Nephron (organoid): ENCODE measurements at regions not wholly inside any gene's neighbourhood (a gene's known extent, or its start where the extent isn't known, plus 50 kb on each side); places are given as distances from the start of the nearest gene placed in this dataset.

Source experiments
- H3K27ac Mint-ChIP-seq, 3 experiments: 2 replicates each; pipeline ENCODE4 v1.8.0; 2020; ENCODE audit warnings: mixed read lengths in 3 of 3, mild to moderate bottlenecking in 2 of 3, moderate library complexity in 1 of 3
- H3K27me3 Mint-ChIP-seq: 2 replicates; pipeline ENCODE4 v1.8.0; 2021; ENCODE audit warnings: low read depth, mild to moderate bottlenecking, moderate library complexity, mixed read lengths
- H3K36me3 Mint-ChIP-seq: 2 replicates; pipeline ENCODE4 v1.8.0; 2020; ENCODE audit warnings: low read depth, mixed read lengths
- H3K4me1 Mint-ChIP-seq: 2 replicates; pipeline ENCODE4 v1.8.0; 2020; ENCODE audit warnings: mixed read lengths
- H3K4me3 Mint-ChIP-seq, 3 experiments: 2 replicates each; pipeline ENCODE4 v1.8.0; 2020; ENCODE audit warnings: mild to moderate bottlenecking in 3 of 3, mixed read lengths in 3 of 3, moderate library complexity in 2 of 3
- H3K9me3 Mint-ChIP-seq: 2 replicates; pipeline ENCODE4 v1.8.0; 2020; ENCODE audit warnings: mixed read lengths
- TF ChIP-seq, protein P1 (sequence below), 3 experiments: fragments of 200-600 bp; sonication (generic); IDR thresholded peaks; one replicate each; pipeline ENCODE4 v1.5.0; 2021; ENCODE audit warnings: antibody characterized with exemption in 3 of 3; ENCODE audit not compliant: unreplicated experiment in 3 of 3

DNA sequence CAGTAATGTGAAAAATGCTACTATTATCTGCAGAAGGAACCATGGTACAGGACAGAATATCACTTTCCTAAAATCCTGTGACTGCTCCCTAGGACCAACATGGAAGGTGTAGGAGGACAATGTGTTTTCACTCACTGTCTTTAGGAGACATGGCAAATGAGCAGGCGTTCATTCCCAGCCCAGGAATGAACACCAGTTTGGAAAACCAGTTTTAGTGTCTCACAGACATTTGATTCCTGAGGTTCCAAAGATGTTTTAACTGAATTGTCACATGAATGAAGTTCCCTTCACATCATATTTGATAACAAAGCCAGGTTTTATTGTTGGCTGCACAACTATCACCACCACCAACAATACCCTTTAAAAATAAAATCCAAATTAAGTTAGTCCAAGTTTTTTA is 178.2 kb downstream of the ENC1 start:
- Mint-ChIP-seq H3K27me3 (no peaks in the 10 kb centered on the region), H3K27ac (no peak overlapping the region), H3K4me3 (no peak overlapping the region), H3K36me3 (no peaks in the 10 kb centered on the region), H3K4me1 (peaks cover 18% of the 10 kb centered on the region), H3K9me3 (no peaks in the 10 kb centered on the region)
- TF ChIP-seq, protein P1, sequence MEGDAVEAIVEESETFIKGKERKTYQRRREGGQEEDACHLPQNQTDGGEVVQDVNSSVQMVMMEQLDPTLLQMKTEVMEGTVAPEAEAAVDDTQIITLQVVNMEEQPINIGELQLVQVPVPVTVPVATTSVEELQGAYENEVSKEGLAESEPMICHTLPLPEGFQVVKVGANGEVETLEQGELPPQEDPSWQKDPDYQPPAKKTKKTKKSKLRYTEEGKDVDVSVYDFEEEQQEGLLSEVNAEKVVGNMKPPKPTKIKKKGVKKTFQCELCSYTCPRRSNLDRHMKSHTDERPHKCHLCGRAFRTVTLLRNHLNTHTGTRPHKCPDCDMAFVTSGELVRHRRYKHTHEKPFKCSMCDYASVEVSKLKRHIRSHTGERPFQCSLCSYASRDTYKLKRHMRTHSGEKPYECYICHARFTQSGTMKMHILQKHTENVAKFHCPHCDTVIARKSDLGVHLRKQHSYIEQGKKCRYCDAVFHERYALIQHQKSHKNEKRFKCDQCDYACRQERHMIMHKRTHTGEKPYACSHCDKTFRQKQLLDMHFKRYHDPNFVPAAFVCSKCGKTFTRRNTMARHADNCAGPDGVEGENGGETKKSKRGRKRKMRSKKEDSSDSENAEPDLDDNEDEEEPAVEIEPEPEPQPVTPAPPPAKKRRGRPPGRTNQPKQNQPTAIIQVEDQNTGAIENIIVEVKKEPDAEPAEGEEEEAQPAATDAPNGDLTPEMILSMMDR (IDR thresholded peaks at IDR 0.05; ENCODE audit: unreplicated experiment in 3 of 3), result no peak

DNA sequence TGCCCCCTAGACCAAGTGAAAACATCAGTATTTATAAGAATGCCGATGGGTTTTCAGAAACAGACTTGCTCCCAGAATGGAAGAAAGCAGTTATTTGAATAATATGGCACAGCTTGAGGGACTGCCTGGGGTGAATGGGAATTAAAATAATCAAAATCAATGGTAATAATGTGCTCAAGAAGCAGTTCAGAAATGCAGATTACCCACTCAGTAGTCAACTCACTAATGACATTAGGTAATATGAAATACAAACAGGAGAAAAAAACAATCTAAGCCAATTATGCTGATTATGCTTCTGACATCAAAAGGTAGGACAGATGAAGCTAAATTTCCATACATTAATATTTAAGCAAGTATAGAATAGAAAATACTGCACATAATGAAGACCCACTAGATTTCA is 179.3 kb downstream of the ENC1 start:
- TF ChIP-seq, protein P1 (IDR thresholded peaks at IDR 0.05; ENCODE audit: unreplicated experiment in 3 of 3), result no peak
- H3K4me3 Mint-ChIP-seq, result no peak overlapping the region
- H3K27ac Mint-ChIP-seq, result no peak overlapping the region
- no peaks in the 10 kb centered on the region for H3K27me3 Mint-ChIP-seq
- no peaks in the 10 kb centered on the region for H3K9me3 Mint-ChIP-seq
- peaks cover 22% of the 10 kb centered on the region for H3K4me1 Mint-ChIP-seq
- no peaks in the 10 kb centered on the region for H3K36me3 Mint-ChIP-seq

DNA sequence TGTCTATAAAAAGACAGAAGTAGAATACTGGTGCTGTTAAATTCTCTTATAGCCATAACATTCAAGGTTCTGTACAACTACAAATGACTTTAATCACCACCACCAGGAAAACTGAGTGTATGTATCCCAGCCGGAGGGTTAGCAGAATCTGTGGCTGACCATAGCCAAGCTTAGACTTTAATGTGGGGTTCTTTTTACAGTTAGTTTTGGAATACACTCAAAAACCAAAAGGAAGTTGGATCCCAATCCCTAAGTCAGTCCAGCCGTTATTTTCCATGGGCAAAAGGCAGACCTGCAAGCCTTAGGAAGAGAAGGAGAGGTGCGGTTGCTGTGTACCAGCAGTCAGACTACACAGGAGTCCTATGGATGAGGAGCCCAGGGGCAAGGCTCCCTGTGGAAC is 179.8 kb downstream of the ENC1 start:
- Mint-ChIP-seq H3K27me3 (no peaks in the 10 kb centered on the region), H3K9me3 (no peaks in the 10 kb centered on the region), H3K4me1 (peaks cover 22% of the 10 kb centered on the region), H3K4me3 (no peak overlapping the region), H3K27ac (no peak overlapping the region), H3K36me3 (no peaks in the 10 kb centered on the region)
- TF ChIP-seq, protein P1 (IDR thresholded peaks at IDR 0.05; ENCODE audit: unreplicated experiment in 3 of 3), result no peak

DNA sequence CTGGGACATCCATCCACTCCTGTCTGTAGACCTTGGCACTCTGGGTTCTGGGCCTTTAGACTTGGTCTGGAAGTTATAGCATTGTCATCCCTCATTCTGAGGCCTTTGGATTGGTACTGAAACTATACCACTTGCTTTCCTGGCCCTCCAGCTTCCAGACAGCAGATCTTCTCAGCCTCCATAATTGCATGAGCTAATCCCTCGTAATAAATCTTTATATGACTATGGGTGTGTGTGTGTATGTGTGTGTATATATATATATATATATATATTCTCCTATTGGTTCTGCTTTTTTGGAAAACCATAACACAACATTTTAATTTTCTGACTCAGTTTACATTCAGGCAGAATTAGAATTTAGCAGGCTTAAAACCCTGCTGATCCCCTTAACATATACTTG is 180.5 kb downstream of the ENC1 start:
- TF ChIP-seq, protein P1 (IDR thresholded peaks at IDR 0.05; ENCODE audit: unreplicated experiment in 3 of 3), result no peak
- Mint-ChIP-seq H3K27ac (no peak overlapping the region), H3K9me3 (no peaks in the 10 kb centered on the region), H3K4me3 (no peak overlapping the region), H3K4me1 (peaks cover 22% of the 10 kb centered on the region), H3K36me3 (no peaks in the 10 kb centered on the region), H3K27me3 (no peaks in the 10 kb centered on the region)

DNA sequence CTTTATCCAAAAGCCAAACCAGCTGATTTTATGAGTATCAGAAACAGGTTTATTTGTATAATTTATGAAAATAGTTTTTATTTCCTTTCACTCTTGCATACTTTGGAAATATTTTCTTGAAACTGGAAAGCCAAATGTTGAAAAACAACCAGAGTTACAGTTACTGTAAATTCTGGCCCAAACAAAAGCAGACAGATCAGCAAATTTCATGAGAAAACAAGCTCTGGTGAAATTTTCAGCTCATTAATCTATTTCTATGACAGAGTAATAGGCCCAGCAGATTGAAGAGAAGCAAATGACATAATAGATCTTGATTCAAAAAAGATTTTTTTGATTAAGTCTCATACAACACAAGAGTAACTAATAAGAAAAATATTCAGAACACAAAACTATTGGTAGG is 182.7 kb downstream of the ENC1 start:
- H3K4me3 Mint-ChIP-seq, result no peak overlapping the region
- H3K36me3 Mint-ChIP-seq, result no peaks in the 10 kb centered on the region
- no peaks in the 10 kb centered on the region for H3K9me3 Mint-ChIP-seq
- H3K27ac Mint-ChIP-seq, result peak overlapping the region; percentile 18 to 47 (median 22)
- TF ChIP-seq, protein P1 (IDR thresholded peaks at IDR 0.05; ENCODE audit: unreplicated experiment in 3 of 3), result no peak
- no peaks in the 10 kb centered on the region for H3K27me3 Mint-ChIP-seq
- peaks cover 32% of the 10 kb centered on the region for H3K4me1 Mint-ChIP-seq

DNA sequence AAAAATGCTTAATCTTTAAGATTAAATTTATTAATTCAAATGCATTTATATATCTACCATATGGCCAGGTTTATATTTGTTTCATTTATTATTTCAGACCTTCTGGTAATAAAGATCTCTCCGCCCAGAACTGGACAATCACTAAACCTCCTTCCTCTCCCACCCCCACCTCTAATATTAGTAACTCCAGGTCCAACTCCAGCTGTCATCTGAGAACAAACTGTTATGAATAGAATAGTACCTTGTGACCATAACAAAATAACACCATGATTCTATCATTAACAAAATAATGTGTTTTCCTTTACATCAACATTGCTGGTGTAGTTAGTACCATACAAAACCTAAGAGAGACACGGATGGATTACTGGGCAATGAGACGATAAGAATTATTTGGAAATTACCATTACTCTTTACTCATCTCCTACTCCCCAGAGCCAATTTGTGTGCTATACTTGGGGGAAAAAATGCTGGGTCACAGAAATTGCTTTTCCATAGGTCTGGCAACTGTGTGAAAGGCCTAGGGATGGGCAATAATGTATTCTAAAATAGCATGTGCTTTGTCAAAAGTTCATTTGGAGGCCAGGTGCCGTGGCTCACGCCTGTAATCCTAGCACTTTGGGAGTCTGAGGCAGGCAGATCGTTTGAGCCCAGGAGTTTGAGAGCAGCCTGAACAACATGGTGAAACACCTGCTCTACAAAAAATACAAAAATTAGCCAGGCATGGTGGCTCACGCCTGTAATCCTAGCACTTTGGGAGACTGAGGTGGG is 186.1 kb downstream of the ENC1 start:
- Mint-ChIP-seq H3K27ac (peak overlapping the region in 2 of 3 experiments; percentile 29 to 55), H3K4me1 (peaks cover 46% of the 10 kb centered on the region), H3K9me3 (no peaks in the 10 kb centered on the region), H3K27me3 (no peaks in the 10 kb centered on the region), H3K4me3 (no peak overlapping the region), H3K36me3 (no peaks in the 10 kb centered on the region)
- TF ChIP-seq, protein P1 (IDR thresholded peaks at IDR 0.05; ENCODE audit: unreplicated experiment in 3 of 3), result no peak
